C4-2B (cell line): ENCODE measurements at regions not wholly inside any gene's neighbourhood (a gene's known extent, or its start where the extent isn't known, plus 50 kb on each side); places are given as distances from the start of the nearest gene placed in this dataset.

Source experiments
- ZFX ChIP-seq: fragments of 450-650 bp; IDR thresholded peaks from 2 replicates; pipeline ENCODE4 v1.6.1; 2017
- TF ChIP-seq, protein P1 (sequence below): fragments of 450-650 bp; conservative IDR thresholded peaks from 2 replicates; pipeline ENCODE4 v1.5.1; 2017; ENCODE audit warnings: mild to moderate bottlenecking

DNA sequence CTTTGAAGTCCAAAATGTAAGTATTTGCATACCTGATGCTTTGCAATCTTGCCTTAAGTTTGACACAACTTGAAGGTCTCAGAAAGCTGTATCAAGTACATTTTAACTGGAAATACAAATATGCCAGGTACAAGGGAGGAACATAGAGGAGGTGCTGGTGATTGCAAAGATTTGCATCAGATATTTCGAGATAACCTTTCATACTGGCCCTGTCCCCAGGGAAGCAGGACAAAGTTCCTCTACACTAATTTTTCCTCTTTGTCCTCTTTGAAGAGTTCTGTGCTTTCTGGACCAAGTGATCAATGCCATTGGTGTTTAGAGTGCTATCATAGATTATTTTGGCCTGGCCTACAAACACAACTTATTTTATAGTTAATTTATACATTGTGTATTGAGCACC is 686.1 kb downstream of the HACE1 start:
- TF ChIP-seq, protein P1, sequence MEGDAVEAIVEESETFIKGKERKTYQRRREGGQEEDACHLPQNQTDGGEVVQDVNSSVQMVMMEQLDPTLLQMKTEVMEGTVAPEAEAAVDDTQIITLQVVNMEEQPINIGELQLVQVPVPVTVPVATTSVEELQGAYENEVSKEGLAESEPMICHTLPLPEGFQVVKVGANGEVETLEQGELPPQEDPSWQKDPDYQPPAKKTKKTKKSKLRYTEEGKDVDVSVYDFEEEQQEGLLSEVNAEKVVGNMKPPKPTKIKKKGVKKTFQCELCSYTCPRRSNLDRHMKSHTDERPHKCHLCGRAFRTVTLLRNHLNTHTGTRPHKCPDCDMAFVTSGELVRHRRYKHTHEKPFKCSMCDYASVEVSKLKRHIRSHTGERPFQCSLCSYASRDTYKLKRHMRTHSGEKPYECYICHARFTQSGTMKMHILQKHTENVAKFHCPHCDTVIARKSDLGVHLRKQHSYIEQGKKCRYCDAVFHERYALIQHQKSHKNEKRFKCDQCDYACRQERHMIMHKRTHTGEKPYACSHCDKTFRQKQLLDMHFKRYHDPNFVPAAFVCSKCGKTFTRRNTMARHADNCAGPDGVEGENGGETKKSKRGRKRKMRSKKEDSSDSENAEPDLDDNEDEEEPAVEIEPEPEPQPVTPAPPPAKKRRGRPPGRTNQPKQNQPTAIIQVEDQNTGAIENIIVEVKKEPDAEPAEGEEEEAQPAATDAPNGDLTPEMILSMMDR: no peak
- TF ChIP-seq ZFX: no peak
